Endothelial cell of umbilical vein (primary cell): ENCODE measurements at regions not wholly inside any gene's neighbourhood (a gene's known extent, or its start where the extent isn't known, plus 50 kb on each side); places are given as distances from the start of the nearest gene placed in this dataset.

Experiments
- CTCF ChIP-seq, 2 donors: IDR thresholded peaks; 1 replicate in 1 of 2; 2 replicates in 1 of 2; pipeline ENCODE4 v1.5.1; 2011; ENCODE audit warnings: low read length in 2 of 2, mild to moderate bottlenecking in 2 of 2, moderate library complexity in 2 of 2, control low read depth in 1 of 2, inconsistent platforms in 1 of 2, low read depth in 1 of 2; ENCODE audit not compliant: insufficient read depth in 1 of 2; ENCODE audit errors: extremely low read depth in 1 of 2
- EZH2 ChIP-seq: IDR thresholded peaks from 2 replicates; pipeline ENCODE4 v1.6.1; 2012; ENCODE audit warnings: borderline replicate concordance, low read depth, mild to moderate bottlenecking, moderate library complexity, low read length, inconsistent platforms; ENCODE audit not compliant: severe bottlenecking
- FOS ChIP-seq: IDR thresholded peaks from 2 replicates; pipeline ENCODE4 v1.6.1; 2011; ENCODE audit warnings: mild to moderate bottlenecking, low read length, moderate library complexity, borderline replicate concordance; ENCODE audit not compliant: insufficient read depth
- MAX ChIP-seq: IDR thresholded peaks from 2 replicates; pipeline ENCODE4 v1.6.1; 2011; ENCODE audit not compliant: insufficient read depth, insufficient read length
- POLR2A ChIP-seq: IDR thresholded peaks from 2 replicates; pipeline ENCODE4 v1.6.1; 2012; ENCODE audit warnings: low read depth, mild to moderate bottlenecking, control low read depth, low read length
- POLR2AphosphoS5 ChIP-seq: IDR thresholded peaks from 2 replicates; pipeline ENCODE4 v1.6.1; 2012; ENCODE audit warnings: low read depth, mild to moderate bottlenecking, control low read depth, low read length, moderate library complexity; ENCODE audit not compliant: insufficient read depth

- TF ChIP-seq POLR2AphosphoS5 (no peak), CTCF (IDR thresholded peaks at IDR 0.05; ENCODE audit: extremely low read depth in 1 of 2, insufficient read depth in 1 of 2, low read depth in 1 of 2, low read length in 2 of 2) (no peak), MAX (no peak), POLR2A (no peak), EZH2 (no peak), FOS (no peak)
Observed at GRCh38 chr14:62064751-62065323, 302.6 kb downstream of the SNAPC1 start.
